CD14-positive monocyte (primary cell): ENCODE measurements at regions not wholly inside any gene's neighbourhood (a gene's known extent, or its start where the extent isn't known, plus 50 kb on each side); places are given as distances from the start of the nearest gene placed in this dataset.

Experiments
- DNase-seq, 3 donors: peaks; one replicate each; pipeline ENCODE4 v3.0.0-alpha.2; 2011 to 2022
- H2AFZ ChIP-seq: 2 replicates; pipeline ENCODE4 v1.6.0; 2012; ENCODE audit warnings: mild to moderate bottlenecking, low read depth, low read length, inconsistent platforms; ENCODE audit not compliant: insufficient read depth, poor library complexity, severe bottlenecking
- H3K27ac ChIP-seq, 2 donors: 1 replicate in 1 of 2; 2 replicates in 1 of 2; pipeline ENCODE4 v1.5.1; 2012 to 2013; ENCODE audit warnings: low read length in 2 of 2, control low read depth in 1 of 2, inconsistent platforms in 1 of 2, low read depth in 1 of 2, mild to moderate bottlenecking in 1 of 2
- H3K27me3 ChIP-seq, 2 donors: one replicate each; pipeline versions ENCODE4 v1.6.0 to v1.6.1; 2011 to 2013; ENCODE audit warnings: low read length in 2 of 2; ENCODE audit not compliant: control insufficient read depth in 2 of 2, insufficient read depth in 2 of 2
- H3K36me3 ChIP-seq, 2 donors: replicated peaks in 1 of 2; 1 replicate in 1 of 2; 2 replicates in 1 of 2; pipeline versions ENCODE4 v1.5.1 to v1.6.1; 2012 to 2013; ENCODE audit warnings: low read length in 2 of 2, control low read depth in 1 of 2, inconsistent platforms in 1 of 2, mild to moderate bottlenecking in 1 of 2; ENCODE audit not compliant: insufficient read depth in 2 of 2, control insufficient read depth in 1 of 2
- H3K4me1 ChIP-seq, 2 donors: 1 replicate in 1 of 2; 2 replicates in 1 of 2; pipeline versions ENCODE4 v1.5.1 to v1.6.1; 2012 to 2013; ENCODE audit warnings: low read length in 2 of 2, control low read depth in 1 of 2, inconsistent platforms in 1 of 2, mild to moderate bottlenecking in 1 of 2, moderate library complexity in 1 of 2; ENCODE audit not compliant: insufficient read depth in 2 of 2, control insufficient read depth in 1 of 2
- H3K4me2 ChIP-seq: replicated peaks from 2 replicates; pipeline ENCODE3; 2012; ENCODE audit warnings: low read length, moderate library complexity, mild to moderate bottlenecking; ENCODE audit not compliant: poor library complexity, severe bottlenecking; ENCODE audit errors: extremely low read depth
- H3K4me3 ChIP-seq, 3 experiments: fragments of 200-600 bp in 1 of 3; sonication (generic) in 1 of 3; replicated peaks in 1 of 3; 1 replicate in 2 of 3; 2 replicates in 1 of 3; pipeline ENCODE4 v1.5.1; 2011 to 2013; ENCODE audit warnings: low read length in 3 of 3, mild to moderate bottlenecking in 3 of 3, control low read depth in 2 of 3, low read depth in 2 of 3, inconsistent platforms in 1 of 3, moderate library complexity in 1 of 3
- H3K79me2 ChIP-seq: 2 replicates; pipeline ENCODE4 v1.6.0; 2012; ENCODE audit warnings: mild to moderate bottlenecking, control low read depth, inconsistent platforms, low read length, moderate library complexity; ENCODE audit not compliant: insufficient read depth
- H3K9ac ChIP-seq: 2 replicates; pipeline ENCODE4 v1.6.0; 2017; ENCODE audit warnings: low read length, mild to moderate bottlenecking; ENCODE audit not compliant: insufficient read depth, poor library complexity, severe bottlenecking
- H3K9me3 ChIP-seq, 2 donors: replicated peaks in 1 of 2; 1 replicate in 1 of 2; 2 replicates in 1 of 2; pipeline versions ENCODE4 v1.5.1 to v1.6.1; 2012 to 2013; ENCODE audit warnings: low read length in 2 of 2, control low read depth in 1 of 2; ENCODE audit not compliant: control insufficient read depth in 1 of 2, insufficient read depth in 1 of 2
- H4K20me1 ChIP-seq: 2 replicates; pipeline ENCODE4 v1.6.0; 2012; ENCODE audit warnings: mild to moderate bottlenecking, low read length, control low read depth, moderate library complexity; ENCODE audit not compliant: insufficient read depth
- H3K27ac Mint-ChIP-seq, 7 donors: one replicate each; pipeline ENCODE4 v1.8.0; 2020; ENCODE audit warnings: mild to moderate bottlenecking in 7 of 7, mixed read lengths in 7 of 7, moderate library complexity in 6 of 7, inconsistent platforms in 2 of 7
- H3K27me3 Mint-ChIP-seq, 3 donors: one replicate each; pipeline ENCODE4 v1.8.0; 2021 to 2022; ENCODE audit warnings: low read depth in 3 of 3, mild to moderate bottlenecking in 3 of 3, mixed read lengths in 3 of 3, moderate library complexity in 3 of 3, inconsistent platforms in 1 of 3
- H3K36me3 Mint-ChIP-seq, 2 donors: one replicate each; pipeline ENCODE4 v1.8.0; 2020; ENCODE audit warnings: mixed read lengths in 2 of 2, inconsistent platforms in 1 of 2, mild to moderate bottlenecking in 1 of 2
- H3K4me1 Mint-ChIP-seq: one replicate; pipeline ENCODE4 v1.8.0; 2020; ENCODE audit warnings: mild to moderate bottlenecking, mixed read lengths
- H3K4me3 Mint-ChIP-seq, 2 donors: one replicate each; pipeline ENCODE4 v1.8.0; 2020; ENCODE audit warnings: mild to moderate bottlenecking in 2 of 2, mixed read lengths in 2 of 2, moderate library complexity in 1 of 2
- H3K9me3 Mint-ChIP-seq, 7 donors: one replicate each; pipeline ENCODE4 v1.8.0; 2020 to 2022; ENCODE audit warnings: mixed read lengths in 7 of 7, mild to moderate bottlenecking in 6 of 7, moderate library complexity in 6 of 7, inconsistent platforms in 2 of 7
- WGBS: methylation state at CpG from one replicate; pipeline ENCODE4 v1.1.5; 2013; ENCODE audit warnings: missing lambda C conversion rate; ENCODE audit not compliant: insufficient coverage; 5-methylcytosine and 5-hydroxymethylcytosine counted together
- intact Hi-C, 2 donors: fragments of 100-400 bp; cut with micrococcal nuclease; formaldehyde crosslinking; loops; one replicate each; pipeline versions ENCODE4 v1.15.0 to v1.15.1; 2023
- TF ChIP-seq, protein P1 (sequence below): fragments of 200-600 bp; IDR thresholded peaks from one replicate; pipeline ENCODE4 v1.8.0; 2022; ENCODE audit warnings: antibody characterized with exemption, mild to moderate bottlenecking

DNA sequence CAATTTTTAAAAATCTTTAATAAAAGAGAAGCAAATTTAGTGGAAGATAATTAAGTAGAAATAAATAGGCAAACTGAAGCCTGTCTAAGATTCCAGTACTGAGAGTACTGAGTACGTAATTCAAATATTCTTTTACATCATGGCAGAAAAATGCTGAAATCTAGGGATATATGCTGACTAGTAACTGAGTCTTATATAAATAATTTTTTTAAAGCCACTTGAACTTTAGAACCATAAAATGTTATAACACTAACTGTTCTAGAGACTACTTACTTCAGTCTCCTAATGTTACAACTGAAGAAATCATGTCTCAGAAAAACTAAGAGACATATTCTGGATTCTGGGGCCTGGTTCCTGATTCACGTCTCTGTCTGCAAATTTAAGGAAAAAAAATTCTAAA lies 230.6 kb upstream of the PLEKHG7 start:
- TF ChIP-seq, protein P1, sequence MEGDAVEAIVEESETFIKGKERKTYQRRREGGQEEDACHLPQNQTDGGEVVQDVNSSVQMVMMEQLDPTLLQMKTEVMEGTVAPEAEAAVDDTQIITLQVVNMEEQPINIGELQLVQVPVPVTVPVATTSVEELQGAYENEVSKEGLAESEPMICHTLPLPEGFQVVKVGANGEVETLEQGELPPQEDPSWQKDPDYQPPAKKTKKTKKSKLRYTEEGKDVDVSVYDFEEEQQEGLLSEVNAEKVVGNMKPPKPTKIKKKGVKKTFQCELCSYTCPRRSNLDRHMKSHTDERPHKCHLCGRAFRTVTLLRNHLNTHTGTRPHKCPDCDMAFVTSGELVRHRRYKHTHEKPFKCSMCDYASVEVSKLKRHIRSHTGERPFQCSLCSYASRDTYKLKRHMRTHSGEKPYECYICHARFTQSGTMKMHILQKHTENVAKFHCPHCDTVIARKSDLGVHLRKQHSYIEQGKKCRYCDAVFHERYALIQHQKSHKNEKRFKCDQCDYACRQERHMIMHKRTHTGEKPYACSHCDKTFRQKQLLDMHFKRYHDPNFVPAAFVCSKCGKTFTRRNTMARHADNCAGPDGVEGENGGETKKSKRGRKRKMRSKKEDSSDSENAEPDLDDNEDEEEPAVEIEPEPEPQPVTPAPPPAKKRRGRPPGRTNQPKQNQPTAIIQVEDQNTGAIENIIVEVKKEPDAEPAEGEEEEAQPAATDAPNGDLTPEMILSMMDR = no peak
- H3K4me1 ChIP-seq = no peaks in the 10 kb centered on the region
- Mint-ChIP-seq H3K27ac (no peak overlapping the region), H3K9me3 (peaks cover 0 to 2% (median 0%) of the 10 kb centered on the region in 7 donors), H3K4me3 (no peak overlapping the region), H3K4me1 (no peaks in the 10 kb centered on the region), H3K36me3 (no peaks in the 10 kb centered on the region), H3K27me3 (peaks cover 0 to 2% (median 0%) of the 10 kb centered on the region in 3 donors)
- no peak overlapping the region for H2AFZ ChIP-seq
- H3K27ac ChIP-seq = no peak overlapping the region
- no peaks in the 10 kb centered on the region for H3K36me3 ChIP-seq
- H3K9me3 ChIP-seq = no peaks in the 10 kb centered on the region
- intact Hi-C loops = no loop called here
- H3K79me2 ChIP-seq = no peaks in the 10 kb centered on the region
- no peak overlapping the region for H3K4me2 ChIP-seq
- H3K9ac ChIP-seq = no peak overlapping the region
- H3K4me3 ChIP-seq = no peak overlapping the region
- no peaks in the 10 kb centered on the region for H4K20me1 ChIP-seq
- no peaks in the 10 kb centered on the region for H3K27me3 ChIP-seq
- no peak for DNase-seq
- no CpG with 5 or more reads among the region's 2 CpGs for WGBS

DNA sequence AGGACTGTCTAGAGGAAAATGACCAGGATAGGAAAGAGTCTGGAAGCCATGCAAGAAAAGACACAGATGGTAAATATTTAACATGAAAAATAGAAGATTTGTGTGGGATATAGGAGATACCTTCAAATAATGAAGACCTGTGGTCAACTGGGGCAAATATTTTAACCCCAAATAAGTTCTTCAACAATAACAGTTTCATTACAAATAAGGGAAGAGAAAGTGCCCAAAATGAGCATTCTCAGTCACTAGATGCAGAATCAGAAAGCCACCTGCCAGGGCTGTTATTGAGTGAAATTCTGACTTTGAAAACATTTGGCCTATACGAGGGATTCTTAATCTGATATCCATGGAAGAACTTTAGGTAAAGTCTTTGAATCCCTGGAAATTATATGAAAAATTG lies 231.2 kb upstream of the PLEKHG7 start:
- Histone ChIP-seq H3K79me2 (no peaks in the 10 kb centered on the region), H4K20me1 (no peaks in the 10 kb centered on the region), H3K27me3 (no peaks in the 10 kb centered on the region), H3K9me3 (no peaks in the 10 kb centered on the region), H3K4me3 (no peak overlapping the region), H3K9ac (no peak overlapping the region), H3K27ac (no peak overlapping the region), H2AFZ (no peak overlapping the region), H3K36me3 (no peaks in the 10 kb centered on the region), H3K4me2 (no peak overlapping the region), H3K4me1 (peaks cover 0 to 5% of the 10 kb centered on the region in 2 donors)
- Mint-ChIP-seq H3K9me3 (peaks cover 0 to 2% (median 0%) of the 10 kb centered on the region in 7 donors), H3K27ac (no peak overlapping the region), H3K36me3 (no peaks in the 10 kb centered on the region), H3K4me3 (no peak overlapping the region), H3K4me1 (peaks cover 3% of the 10 kb centered on the region), H3K27me3 (peaks cover 0 to 2% (median 0%) of the 10 kb centered on the region in 3 donors)
- no peak for DNase-seq
- TF ChIP-seq, protein P1 = no peak
- intact Hi-C loops = no loop called here
- 67% methylated on average over 1 of the region's 1 CpG for WGBS
